CMK (cell line): ENCODE measurements at regions not wholly inside any gene's neighbourhood (a gene's known extent, or its start where the extent isn't known, plus 50 kb on each side); places are given as distances from the start of the nearest gene placed in this dataset.

ENCODE experiments used
- DNase-seq: peaks from one replicate; pipeline ENCODE4 v3.0.0-alpha.2; 2010; ENCODE audit warnings: low read depth

DNA sequence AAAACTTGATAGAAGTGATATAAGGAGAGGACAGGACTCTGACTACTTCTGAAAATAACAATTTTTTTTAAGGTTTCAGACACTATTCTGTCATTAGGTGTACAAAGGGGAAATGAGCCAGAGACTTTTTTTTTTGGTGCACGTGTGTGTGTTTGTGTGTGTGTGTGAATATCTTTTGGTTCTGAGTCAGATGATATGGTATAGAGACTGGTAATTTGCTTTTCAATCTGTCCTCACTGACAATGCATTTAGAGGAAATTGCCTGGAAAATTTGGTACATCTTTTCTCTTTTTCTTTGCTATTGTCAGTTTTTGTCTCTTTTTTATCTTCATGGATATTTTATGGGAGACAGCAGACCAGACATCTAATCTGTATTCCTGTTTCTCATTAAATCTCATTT lies 59.3 kb downstream of the DDIT4L start:
- no peak for DNase-seq

DNA sequence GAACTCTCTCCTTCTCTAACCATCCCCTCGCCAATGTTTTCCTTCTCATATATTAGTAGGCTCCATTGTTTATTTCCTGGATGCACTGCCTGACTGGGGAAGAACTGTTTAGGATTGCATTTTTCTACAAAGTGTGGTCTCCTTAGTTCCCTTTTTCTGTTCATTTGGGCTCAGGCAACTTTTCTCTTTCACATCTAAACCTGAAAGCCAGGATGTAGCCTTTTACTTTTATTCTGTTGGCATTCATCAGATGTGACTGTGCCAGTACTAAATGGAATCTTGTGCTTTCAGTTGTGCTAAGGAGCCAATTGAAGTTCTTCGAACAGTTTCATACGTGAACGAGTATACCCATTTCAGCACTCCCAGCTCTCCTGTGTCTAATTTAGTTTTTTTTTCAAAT lies 59.8 kb downstream of the DDIT4L start:
- no peak for DNase-seq

DNA sequence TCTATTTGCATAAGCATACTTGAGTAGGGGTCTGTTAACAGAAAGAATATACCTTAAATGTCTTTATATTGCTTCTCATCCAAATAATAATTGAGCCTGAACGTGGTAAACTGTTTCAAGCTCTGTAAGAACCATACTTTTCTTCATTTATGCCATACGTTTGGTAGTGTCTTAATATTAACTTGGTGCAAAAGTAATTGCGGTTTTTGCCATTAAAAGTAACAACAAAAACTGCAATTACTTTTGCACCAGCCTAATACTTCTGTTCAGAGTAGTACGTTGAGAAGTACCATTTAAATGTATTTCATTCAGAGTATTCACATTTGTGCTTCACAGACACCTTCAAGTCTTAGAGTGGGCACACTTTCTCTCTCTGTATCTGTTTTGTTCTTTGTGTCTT lies 60.5 kb downstream of the DDIT4L start:
- no peak for DNase-seq

DNA sequence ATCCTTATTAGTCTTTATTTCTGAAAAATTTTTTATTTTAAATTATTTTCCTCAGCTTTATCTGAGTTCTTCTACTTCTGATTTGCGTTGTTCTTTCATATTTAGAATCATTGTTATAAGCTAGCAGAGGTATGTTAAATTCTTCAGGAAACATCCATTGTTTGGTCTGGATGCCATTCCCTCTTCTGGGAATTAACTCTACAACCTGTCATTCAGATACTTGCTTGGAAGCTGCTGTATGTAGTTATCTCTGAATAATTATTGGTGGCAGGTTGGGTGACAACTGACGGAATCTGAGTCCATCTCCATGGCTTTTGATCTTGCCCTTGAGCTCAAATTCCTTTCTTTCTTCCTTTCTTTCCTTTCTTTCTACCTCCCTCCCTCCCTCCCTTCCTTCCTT lies 61.9 kb downstream of the DDIT4L start:
- no peak for DNase-seq

DNA sequence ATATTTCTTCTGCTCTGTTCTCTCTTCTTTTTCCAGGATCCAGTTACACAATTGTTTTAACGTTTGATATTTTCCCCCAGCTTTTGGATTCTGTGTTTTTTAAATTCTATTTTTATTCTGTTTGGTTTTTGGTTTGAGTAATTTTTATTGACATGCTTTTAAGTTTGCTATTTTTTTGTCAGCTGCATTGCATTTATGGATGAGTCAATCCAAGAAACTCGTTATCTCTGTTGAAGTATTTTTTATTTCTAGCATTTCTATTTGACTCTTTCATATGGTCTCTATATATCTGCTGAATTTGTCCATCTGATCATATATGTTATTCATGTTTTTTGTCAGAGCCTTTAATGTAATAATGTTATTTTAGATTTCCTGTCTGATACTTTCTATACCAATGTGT lies 65.6 kb downstream of the DDIT4L start:
- DNase-seq, result no peak

DNA sequence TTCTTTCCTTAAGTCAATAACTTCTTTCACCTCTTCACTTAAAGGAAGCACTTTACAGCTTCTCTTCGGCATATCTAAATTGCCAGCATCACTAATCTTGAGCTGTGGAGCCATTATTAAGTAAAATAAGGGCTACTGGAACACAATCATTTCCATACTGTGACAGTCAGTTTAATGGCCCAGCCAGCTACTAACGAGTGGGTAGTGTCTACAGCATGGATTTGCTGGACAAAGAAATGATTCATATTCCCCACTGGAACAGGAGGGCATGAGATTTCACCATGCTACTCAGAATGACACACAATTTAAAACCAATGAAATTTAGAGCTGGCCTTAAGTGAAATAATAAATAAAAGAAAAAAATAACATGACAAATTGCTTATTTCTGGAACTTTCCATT lies 72.1 kb downstream of the DDIT4L start:
- no peak for DNase-seq

DNA sequence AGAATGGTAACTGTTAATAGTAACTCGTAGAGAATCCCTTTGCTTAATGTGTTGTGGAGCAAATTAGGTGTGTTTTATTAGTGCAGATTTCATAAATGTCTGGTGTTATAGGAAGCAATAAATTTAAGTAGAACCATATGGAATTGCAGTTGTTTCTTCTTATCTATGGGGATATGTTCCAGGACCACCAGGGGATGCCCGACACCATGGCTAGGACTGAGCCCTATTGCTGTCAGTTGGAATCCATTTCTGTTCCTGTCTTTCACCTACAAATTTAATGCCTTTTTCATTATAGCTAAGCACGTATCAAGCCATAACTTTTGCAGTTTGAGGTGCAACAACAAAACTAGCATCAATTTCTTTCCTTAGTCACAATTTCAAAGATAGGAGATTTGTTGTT lies 72.5 kb downstream of the DDIT4L start:
- DNase-seq, result no peak

DNA sequence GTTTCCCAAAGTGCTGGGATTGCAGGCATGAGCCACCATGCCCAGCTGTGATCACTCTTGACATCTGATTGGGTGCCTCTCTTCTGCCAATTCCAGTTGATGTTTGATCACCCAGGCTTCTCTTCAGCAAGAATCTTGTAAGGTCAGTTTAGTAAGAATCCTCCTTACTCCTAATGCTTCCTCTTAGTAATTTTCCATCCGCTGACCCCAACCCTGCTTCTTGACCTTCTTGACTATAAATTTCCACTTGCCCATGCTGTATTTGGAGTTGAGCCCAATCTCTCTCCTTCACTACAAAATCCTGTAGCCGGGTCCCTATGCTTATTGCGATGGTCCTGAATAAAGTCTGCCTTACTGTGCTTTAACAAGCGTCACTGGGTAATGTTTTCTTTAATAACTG lies 75.4 kb downstream of the DDIT4L start:
- DNase-seq, result no peak

DNA sequence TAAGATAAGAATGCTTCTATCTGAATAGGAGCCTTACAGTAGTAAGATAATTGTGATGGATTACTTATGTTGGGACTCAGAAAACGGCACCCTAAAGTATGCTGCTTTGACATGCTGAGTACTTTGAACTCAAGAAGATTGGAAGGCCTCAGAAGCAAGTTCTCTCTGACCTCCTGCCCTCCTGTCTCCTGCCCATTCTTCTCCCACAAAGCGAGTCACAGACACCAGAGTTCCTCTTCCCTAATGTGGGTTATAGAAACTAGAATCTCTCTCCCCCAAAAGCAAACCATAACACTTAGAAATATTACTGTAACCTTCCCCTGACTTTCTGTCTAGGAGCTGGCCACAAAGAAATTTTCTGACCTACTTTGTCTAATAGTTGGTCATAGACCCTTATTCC lies 76.5 kb downstream of the DDIT4L start:
- DNase-seq, result no peak

DNA sequence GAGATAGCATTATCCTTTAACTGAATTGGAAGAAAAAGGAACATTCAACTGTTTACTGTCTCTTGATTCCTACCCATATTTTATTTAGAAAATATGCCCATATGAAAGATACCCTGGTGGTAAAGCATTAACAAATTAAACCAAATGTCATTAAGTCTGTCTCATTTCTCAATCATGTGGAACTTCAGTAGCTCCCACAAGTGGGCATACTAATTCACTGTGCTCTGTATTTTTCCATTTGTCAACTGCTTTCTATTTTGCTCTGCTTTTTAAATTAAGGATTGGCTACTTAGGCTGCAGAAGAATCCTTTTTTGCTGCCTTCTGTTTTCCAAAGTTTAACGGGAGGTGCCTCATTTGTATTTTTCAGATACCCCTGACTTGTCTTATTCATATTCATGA lies 77.2 kb downstream of the DDIT4L start:
- no peak for DNase-seq

DNA sequence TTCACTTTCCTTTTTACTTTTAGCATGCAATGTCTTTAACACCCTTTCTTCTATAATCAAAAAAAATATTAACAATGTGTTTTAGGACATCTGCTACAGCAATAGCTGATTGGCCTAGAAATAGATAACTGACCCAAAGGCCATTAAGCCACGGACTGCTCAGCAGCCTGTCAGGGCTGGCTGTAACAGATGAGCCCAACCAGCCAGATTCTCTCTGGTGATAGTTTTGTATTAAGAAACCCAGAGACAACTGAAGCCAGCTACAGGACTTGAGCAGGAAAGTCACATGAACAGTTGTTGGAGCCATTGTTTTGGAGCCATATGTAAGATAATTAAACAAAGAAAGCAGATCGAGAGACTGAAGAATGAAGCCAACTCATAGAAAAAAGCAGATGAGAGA lies 80.3 kb downstream of the DDIT4L start:
- no peak for DNase-seq

DNA sequence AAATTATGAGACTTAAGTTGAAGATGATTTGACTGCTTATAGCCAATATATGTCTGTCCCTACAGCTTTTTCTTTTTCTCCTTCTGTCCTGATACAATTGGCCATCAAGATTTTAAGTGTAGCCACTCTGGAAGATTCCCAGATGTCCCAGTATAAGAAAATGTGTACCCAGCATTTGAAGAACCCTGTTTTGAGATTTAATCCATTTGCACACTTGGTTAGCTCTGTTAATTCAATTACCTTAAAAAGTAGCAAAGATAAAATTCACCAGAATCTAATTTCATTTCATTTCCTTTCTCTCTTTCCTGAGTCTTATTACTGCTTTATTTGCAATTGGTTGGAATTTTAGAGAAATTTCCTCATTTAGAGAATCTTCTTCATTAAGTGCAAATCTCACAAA lies 81.4 kb downstream of the DDIT4L start:
- DNase-seq, result no peak

DNA sequence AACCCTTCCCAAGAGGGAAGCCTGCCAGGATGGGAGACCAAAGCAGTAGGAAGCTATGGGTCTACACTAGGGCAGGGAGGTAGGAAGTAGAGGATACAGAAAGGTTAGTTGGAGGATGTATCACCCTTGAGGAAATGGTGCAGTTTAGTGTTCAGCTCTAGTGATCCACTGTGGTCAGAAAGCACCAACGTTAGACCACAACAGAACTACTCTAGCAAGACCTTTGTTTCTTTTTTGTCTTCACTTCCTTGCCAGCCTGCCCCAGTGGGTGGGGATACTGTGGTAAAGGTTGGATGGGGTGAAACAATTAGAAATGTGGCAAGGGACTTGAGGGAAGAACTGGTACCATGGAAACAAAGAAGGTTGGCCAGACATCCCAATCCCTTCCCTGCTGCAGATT lies 83.3 kb downstream of the DDIT4L start:
- no peak for DNase-seq

DNA sequence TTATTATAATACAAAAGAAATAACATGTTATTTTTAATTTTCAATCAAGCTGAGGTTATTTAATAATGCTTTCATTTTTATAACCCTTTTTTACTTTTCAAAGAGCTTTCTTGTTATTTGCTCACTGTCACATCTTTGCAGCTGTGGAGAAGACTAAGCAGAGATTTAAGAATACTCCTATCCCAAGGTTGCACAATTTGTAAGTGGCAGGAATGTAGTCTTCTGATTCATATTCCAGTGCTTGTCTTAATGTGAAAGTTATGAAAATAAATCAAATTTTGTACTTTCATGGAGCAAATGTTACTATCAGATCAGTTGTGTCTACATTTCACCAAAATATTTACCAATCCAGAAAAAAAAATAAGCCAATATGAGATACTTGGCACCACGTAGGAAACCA lies 86.6 kb downstream of the DDIT4L start:
- no peak for DNase-seq

DNA sequence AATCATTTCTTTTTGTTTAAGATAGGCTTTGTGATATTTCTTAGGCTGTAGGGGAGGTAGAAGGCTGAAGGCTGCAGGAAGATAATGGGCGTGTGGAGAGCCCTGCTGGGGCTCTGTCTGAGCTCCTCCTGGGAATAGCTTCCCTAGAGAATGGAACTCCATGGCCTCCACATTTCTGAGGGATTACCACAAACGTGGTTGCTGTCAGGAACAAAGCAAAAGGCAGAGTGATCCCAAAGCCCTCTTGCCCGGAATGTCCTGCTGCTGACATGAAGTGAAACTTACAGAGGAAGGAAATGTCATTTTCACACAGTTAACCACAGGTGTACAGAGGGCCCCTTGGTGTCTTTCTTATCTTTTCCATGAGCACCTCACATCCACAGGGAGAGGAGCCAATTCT lies 89.3 kb downstream of the DDIT4L start:
- DNase-seq, result no peak

DNA sequence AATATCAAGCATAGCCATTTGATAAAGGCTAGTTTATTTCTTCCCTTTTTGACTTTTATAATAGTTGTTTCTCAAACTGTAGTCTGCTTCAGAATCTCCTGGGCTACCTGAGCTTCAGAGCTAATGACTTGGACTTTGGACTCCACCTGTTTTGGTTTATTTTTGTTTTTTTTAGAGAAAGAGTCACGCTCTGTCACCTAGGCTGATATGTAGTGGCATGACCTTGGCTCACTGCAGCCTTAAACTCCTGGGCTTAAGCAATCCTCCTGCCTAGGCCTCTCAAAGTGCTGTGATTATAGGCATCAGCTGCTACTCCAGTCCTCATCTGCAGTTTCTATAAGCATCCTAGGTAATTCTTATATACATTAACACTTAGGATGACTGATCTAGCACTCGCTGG lies 90.5 kb downstream of the DDIT4L start:
- DNase-seq, result no peak

DNA sequence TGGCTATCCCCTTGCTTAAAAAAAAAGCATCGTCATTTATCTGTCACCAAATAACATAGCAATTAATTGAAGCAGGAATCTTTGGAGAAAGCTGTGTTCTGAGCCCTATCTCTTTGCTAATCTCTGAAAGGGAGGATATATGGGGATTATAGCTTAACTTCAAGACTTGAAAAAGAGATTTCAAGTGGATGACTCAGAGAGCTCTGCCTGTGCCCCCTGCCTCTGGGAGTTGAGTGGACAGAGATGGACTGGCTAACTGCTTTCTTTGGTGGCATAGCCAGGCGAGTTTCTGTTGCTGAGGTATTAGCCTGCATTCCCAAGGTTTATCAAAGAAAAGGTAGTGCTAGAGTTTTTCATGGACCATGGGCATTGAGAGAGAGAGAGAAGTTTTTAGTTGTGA lies 91.6 kb downstream of the DDIT4L start:
- DNase-seq, result no peak

DNA sequence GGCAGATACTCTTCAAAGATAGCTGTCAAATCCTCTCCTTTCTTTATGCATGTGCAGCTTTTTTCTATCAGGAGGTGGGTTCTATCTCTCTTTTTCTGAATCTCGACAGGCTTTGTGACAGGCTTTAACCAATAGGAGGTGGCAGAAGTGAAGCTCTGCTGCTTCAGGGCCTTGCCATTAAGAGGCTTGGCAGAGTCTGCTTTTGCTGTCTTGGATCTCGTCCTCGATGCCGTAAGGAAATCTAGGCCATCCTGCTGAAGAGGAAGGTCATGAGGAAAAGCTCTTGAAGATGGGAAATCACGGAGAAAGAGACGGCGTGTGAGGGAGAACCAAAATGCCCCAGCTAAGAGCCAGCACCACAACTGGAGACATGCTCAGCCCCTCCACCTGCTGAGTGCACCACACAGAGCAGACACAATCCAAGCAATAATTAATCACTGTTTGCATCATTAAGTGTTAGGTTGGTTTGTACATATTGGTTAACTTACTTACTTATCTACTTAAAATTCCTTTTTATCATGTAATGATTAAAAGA lies 92.2 kb downstream of the DDIT4L start:
- no peak for DNase-seq

DNA sequence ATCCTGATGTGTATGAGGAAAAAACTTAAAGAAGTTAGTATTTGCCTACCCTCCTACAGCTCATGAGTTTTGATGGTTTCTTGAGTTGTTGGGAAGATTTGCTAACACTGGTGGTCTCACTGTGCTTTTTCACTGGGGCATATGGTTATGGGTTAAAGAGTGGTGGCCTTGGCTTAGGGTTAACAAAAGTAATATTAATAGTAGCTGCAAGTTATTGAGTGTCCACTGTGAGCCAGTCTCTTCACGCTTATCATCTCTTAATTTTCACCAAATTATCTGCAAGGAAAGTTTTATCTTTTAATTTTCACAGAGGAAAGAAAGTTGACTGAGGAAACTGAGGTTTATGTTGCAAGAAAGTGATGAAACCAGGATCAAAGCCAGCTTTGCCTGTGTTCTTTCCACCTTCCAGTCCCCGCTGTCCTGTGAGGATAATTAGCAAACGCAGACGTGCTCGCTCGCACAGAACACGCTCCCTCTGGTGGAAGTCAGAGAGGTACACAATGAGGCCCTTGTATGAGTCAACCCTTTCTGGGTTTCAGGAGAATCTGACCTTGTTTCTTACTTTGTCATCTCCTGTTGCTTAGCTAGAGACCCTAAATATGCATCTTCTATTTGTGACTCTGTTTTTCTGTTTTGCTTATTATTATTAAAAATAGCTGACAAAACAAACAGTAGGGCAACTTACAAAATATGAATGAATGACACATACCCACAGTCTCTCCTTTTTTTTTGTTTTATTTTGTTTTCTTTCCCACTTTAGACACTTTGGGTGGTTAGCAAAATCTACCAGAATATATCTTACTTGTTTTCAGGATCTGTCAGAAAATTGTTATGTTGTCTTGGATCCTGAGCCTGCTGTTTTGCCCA lies 94.3 kb downstream of the DDIT4L start:
- peak; percentile 5 for DNase-seq

DNA sequence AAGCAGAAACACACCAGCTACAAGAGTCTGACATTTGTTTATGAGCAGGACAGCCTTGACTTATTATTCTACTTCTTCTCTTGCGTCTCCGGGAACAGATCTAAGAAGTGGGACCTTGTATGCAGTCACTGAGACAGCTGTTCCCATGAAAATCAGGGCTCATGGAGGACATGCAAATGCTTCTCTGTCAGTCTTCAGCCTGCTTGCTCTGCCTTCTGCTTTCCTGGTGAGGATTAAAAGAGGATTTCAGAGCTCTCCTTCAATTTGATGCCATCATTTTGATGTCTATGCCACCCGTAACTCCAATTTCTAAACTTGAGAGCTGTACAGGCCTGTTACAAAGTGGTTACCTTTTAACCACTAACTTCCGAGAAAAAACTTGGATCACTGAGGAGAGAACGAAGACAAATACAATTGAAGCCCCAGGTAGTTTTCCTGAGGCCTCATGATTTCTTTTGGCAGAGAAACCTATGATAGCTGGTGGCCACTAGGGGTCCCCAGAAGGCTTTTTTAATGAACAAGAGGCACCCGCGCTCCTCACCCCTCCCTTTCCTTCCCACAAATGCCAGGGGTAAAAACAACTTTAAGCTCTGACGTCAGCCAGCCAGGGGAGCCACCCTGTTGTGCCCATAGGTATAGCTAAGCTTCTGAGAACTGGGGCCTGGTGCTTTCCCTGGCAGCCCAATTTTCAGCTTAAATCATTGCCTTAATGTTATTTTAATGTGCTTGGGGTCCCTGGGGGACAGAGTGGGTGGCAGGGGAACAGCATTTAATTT lies 97.0 kb downstream of the DDIT4L start:
- peak; percentile 30 for DNase-seq

DNA sequence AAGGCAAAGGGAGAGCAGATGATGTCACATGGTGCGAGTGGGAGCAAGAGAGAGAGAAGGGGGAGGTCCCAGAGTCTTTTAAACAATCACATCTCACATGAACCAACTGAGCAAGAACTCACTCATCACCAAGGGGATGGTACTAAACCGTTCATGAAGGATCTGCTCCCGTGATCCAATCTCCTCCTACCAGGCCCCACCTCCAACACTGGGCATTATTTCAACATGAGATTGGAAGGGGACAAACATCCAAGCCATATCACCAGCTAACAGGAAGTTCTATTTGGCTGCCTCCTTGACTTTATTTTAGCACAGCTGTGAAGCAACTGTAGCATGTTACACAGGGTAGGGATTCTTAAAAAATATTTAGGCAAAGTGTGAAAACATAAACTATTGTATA lies 102.5 kb downstream of the DDIT4L start:
- DNase-seq, result no peak

DNA sequence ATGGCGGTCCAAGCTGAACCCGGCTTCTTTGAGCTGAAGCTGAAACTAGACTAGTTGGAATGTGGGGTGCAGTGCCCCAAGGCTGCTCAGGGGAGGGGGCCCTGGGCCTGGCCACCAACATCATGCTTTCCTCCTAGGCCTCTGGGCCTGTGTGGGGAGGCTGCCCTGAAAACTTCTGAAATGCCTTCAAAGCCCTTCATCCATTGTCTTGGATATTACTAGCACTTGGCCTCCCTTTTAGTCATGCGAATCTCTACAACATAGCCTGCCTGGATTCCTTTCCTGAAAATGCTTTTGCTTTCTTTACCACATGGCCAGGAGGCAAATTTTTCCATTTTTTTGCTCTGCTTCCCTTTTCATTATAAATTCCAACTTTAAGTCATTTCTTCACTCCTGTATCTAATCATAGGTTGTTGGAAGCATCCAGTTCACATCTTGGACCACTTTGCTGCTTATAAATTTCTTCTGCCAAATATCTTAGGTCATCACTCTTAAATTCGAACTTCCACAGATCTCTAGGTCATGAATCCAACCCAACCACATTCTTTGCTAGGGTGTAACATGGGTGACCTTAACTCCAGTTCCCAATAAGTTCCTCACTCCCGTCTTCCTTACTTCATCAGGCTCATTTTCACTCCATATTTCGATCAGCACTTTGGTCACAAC lies 103.4 kb downstream of the DDIT4L start:
- no peak for DNase-seq

DNA sequence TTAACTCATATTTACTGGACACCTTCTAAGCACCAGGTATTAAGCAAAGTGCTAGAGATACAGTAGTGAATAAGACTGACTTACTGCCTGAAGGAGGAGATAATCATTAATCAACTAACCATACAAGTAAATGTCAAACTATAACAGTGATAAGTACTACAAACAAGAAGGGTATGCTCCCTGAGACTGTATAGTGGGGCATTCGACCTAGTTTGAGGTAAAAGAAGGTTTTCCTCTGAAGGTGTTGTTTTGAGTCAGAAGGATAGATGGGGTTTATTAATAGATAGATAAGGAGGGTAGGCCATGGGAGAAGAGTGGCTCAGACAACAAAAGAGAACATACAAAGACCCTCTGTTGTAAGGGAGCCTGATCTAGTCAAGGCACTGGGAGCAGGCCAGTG lies 105.4 kb downstream of the DDIT4L start:
- no peak for DNase-seq
